HG03103 (cell line): ENCODE measurements at regions not wholly inside any gene's neighbourhood (a gene's known extent, or its start where the extent isn't known, plus 50 kb on each side); places are given as distances from the start of the nearest gene placed in this dataset.

ENCODE experiments used
- ATAC-seq: cut with Tn5 transposase; IDR thresholded peaks from one replicate; pipeline ENCODE4 v1.9.1; 2021; ENCODE audit warnings: low read depth; ENCODE audit not compliant: unreplicated experiment

- ATAC-seq: no peak
Measured at GRCh38 chr15:97504031-97504792, 456.3 kb upstream of the ARRDC4 start.

DNA sequence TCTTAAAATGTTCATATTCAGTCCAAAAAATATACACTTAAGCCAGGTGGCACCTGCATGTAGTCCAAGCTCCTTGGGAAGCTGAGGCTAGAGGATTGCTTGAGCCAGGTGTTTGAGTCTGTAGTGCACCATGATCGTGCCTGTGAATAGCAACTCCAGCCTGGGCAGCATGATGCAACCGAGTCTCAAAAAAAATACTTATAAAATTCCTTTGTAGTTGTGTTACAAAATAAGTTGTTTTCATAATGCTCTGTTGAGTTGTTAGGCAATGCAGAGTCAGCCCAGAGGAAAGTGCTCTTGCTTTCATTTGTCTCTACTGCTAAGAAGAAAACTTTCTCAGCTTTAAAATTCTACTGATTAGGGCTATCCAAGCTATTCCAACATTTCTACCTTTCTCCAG, 442.8 kb upstream of the ARRDC4 start:
- ATAC-seq: no peak

- no peak for ATAC-seq
Measured at GRCh38 chr15:97520689-97521088, 439.8 kb upstream of the ARRDC4 start.

DNA sequence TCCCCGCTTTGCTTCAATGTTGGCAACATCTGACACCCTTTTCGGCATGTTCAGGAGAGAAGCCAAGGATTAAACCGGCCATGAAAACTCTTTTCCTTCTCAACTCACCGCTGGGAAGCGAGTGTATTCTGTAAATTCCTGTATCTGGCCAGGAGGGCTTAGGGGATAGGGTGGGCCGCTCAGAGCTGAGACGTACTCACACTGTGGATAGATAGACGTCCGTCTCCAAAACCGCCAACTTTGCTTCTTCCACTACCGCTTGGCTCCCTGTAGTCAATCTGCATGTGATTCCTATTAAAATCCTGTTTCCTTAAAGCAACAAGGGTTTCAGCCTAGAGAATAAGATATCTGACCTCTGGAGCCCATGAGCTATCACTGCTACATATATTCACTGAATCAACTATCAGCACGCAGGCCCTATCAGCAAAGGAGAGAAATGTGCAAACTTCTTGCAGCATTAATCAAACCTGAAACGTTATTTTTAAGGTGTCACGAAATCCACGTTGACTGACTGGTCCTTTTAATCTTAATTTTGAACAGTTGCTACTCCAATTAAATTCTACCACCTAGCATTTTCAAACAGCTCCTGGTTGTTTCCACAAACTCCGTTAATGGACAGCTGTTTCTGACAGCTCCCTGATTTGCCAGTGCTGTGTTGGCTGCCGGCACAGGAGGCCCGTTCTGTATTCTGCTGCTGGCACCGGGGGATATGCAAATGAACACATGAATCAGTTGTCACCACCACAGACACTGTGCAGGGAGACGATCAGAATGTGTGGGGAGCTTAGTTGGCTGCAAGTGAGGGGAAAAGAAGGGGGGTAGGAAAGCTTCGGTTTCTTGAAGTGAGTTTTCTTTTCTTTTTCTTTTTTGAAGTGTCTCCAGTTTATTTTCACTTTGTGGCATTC, 438.9 kb upstream of the ARRDC4 start:
- no peak for ATAC-seq

DNA sequence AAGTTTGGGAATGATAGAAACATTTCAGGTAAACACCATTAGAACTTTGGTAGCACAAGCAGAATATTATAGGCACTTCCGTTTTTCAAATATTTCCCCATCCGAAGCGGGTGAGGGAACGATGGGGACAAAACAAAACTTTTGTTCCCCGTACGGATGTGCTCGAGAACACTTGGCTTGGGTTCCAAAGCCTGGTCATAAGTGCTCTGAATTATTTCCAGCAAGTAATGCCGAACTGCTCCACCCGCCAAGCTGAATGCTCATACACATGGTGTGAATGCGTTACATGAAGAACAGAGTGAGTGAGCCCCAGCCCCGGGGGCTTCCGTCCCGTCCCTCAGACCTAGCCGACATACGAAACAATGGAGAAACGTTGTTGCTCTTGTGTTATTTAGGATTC, 438.2 kb upstream of the ARRDC4 start:
- no peak for ATAC-seq

- no peak for ATAC-seq
Measured at GRCh38 chr15:97525809-97526208, 434.7 kb upstream of the ARRDC4 start.

DNA sequence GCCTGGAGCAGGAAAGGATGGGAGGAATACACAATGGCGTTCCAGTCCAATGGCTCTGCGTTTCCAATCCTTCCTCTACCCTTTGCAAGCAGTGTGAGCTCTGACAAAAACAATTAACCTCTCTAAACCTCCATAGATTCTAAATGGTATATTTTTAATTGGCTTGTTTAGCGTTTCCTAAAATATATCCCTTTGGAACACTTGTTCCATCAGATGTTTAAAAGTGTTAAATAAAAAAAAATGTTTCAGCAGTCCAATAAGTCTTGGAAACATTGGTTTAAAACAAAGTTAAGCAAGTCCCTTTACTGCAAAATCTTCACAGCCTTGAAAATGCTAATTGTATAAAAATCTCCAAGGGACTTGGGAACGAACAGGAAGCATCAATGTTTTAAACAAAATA, 432.3 kb upstream of the ARRDC4 start:
- no peak for ATAC-seq

- no peak for ATAC-seq
Measured at GRCh38 chr15:97545799-97546198, 414.7 kb upstream of the ARRDC4 start.

- no peak for ATAC-seq
Measured at GRCh38 chr15:97547381-97547780, 413.1 kb upstream of the ARRDC4 start.

- ATAC-seq: no peak
Measured at GRCh38 chr15:97561529-97561928, 399.0 kb upstream of the ARRDC4 start.

DNA sequence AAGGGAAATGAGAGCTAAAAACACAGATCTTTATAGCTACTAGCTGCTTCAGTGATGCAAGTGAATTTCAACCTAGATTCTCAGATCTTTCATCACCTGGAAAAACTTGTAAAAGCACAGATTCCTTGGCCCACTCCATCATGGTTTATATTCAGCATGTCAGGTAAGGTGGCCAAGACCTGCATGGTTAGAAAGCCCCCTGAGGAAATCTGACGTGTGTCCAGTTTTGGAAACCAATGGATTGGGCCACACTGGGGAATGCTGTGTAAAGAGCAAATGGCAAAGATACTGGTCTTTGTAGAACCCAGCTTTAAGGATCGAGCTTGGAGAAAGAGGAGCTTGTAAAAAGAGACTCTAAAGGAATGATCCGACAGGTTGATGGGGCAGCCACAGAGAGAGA, 397.0 kb upstream of the ARRDC4 start:
- no peak for ATAC-seq

GRCh38 chr15:97566961-97567360, 393.5 kb upstream of the ARRDC4 start:
- no peak for ATAC-seq

GRCh38 chr15:97567411-97567810, 393.1 kb upstream of the ARRDC4 start:
- ATAC-seq: no peak

- no peak for ATAC-seq
Measured at GRCh38 chr15:97576929-97577645, 383.4 kb upstream of the ARRDC4 start.

DNA sequence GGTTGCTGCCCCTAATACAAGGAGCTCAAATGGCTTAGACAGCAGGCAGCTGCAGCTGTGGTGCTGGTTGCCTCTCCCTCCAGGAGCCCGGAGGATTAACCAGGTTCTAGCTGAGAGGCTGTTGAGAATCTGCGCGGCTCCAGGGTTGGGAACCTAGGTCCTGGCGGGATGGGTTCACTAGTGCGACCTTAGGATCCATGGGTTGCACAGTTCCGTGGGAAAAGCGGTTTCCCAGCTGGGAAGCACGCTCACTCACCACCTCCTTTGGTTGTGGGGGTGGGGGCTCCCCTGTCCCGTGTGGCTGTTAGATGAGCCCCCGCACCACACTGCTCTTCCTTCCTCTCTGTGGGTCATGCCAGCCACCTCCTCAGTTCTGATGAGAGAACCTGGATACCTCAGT, 375.1 kb upstream of the ARRDC4 start:
- no peak for ATAC-seq

DNA sequence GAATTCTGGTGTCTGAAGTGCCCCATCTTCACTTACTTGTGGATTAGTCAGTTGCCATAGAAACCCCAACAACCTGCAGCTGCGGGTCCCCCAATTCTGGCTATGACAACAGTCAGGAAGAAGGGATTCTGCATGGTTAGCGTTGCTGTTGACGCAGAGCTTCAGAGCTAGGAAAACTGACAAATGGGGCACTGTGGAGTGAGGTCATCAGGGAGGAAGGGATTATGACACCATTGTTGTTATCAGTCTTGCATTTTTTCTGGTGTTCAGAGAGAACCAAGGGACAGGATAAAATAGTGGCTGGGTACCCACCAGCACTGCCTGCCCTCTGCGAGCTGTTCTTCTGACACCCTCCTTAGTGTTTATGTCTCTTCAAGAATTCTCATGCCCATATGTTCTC, 367.7 kb upstream of the ARRDC4 start:
- no peak for ATAC-seq

- ATAC-seq: no peak
Measured at GRCh38 chr15:97597801-97598200, 362.7 kb upstream of the ARRDC4 start.

- no peak for ATAC-seq
Measured at GRCh38 chr15:97598353-97598798, 362.1 kb upstream of the ARRDC4 start.

GRCh38 chr15:97600190-97600589, 360.3 kb upstream of the ARRDC4 start:
- no peak for ATAC-seq

DNA sequence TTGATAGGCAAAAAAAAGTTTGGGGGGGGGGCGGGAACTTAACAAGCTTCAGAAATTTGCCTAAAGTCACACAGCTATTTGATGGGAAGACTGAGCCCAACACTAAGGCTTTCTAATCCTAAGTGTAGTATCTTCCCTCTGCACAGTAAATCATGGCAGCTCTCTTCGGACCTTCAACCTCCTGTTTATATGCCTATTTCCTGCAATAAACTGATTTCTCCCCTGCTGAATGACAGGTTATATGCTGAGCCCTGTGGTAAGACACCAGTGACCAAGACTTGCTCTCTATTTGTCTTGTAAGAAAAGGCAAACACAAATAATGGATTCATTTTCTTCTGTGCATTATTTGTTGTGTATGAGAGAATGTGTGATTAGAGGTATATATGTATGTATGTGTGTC, 355.8 kb upstream of the ARRDC4 start:
- ATAC-seq: no peak

DNA sequence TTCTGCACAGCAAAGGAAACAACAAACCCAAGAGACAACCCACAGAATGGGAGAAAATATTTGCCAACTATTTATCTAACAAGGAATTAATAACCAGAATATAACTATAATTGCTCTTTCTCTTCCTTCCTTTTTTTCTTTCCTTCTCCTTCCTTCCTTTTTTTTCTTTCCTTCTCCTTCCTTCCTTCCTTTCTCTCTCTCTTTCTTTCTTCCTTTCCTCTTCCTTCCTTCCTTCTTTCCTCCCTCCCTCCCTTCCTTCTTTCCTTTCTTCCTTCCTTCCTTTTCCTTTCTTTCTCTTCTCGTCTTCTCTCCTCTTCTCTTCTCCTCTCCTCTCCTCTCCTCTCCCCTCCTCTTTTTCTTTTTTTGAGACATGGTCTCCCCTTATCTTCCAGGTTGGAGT, 345.4 kb upstream of the ARRDC4 start:
- no peak for ATAC-seq
